Transverse colon (tissue), 4 donors: ENCODE measurements at regions not wholly inside any gene's neighbourhood (a gene's known extent, or its start where the extent isn't known, plus 50 kb on each side); places are given as distances from the start of the nearest gene placed in this dataset.

Source experiments
- CTCF ChIP-seq, 5 experiments: fragments of 200-600 bp in 3 of 5; fragments of 450-650 bp in 2 of 5; sonication (generic) in 3 of 5; IDR thresholded peaks; 1 replicate in 2 of 5; 2 replicates in 3 of 5; pipeline ENCODE4 v1.5.1; 2016 to 2017; ENCODE audit warnings: antibody characterized with exemption in 5 of 5, inconsistent platforms in 3 of 5, mild to moderate bottlenecking in 2 of 5, moderate library complexity in 1 of 5
- POLR2A ChIP-seq: fragments of 450-650 bp; IDR thresholded peaks from one replicate; pipeline ENCODE4 v1.6.1; 2016; ENCODE audit warnings: antibody characterized with exemption, mild to moderate bottlenecking, moderate library complexity
- POLR2AphosphoS5 ChIP-seq, 3 donors: sonication (generic); formaldehyde crosslinking; IDR thresholded peaks; one replicate each; pipeline ENCODE4 v1.6.1; 2016; ENCODE audit warnings: antibody characterized with exemption in 3 of 3

DNA sequence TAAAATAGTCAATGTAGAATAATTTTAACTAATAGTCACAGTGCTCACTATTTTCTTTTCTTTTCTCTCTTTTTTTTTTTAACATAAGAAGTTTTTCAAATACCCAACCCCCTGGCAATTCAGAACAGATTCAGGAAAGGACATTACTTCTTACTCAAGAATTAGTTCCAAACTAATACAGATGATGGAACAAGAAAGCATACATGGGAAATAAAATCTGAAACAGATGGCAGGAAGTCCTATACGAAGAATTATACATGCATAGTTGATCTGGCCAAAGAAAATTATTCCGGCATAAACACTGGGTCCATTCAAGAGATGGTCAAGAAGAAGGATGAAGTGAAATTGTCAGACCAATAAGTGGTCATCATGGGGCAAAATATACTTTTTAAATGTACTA, 614.4 kb upstream of the INTU start:
- TF ChIP-seq POLR2A (no peak), CTCF (IDR thresholded peaks at IDR 0.05) (no peak), POLR2AphosphoS5 (IDR thresholded peaks at IDR 0.05) (no peak)
